Spleen (tissue), 11 donors: ENCODE measurements at regions not wholly inside any gene's neighbourhood (a gene's known extent, or its start where the extent isn't known, plus 50 kb on each side); places are given as distances from the start of the nearest gene placed in this dataset.

Experiments
- DNase-seq: peaks from one replicate; pipeline ENCODE4 v3.0.0-alpha.2; 2020
- H3K27ac ChIP-seq, 8 donors: fragments of 200-600 bp; sonication (generic) in 7 of 8; 1 replicate in 4 of 8; 2 replicates in 4 of 8; pipeline versions ENCODE4 v1.5.0 to v1.8.0; 2016 to 2021; ENCODE audit warnings: inconsistent platforms in 4 of 8, mild to moderate bottlenecking in 4 of 8, moderate library complexity in 1 of 8
- H3K27me3 ChIP-seq, 7 donors: fragments of 200-600 bp; sonication (generic) in 6 of 7; replicated peaks in 1 of 7; 1 replicate in 4 of 7; 2 replicates in 3 of 7; pipeline versions ENCODE4 v1.5.0 to v1.8.0; 2016 to 2021; ENCODE audit warnings: inconsistent platforms in 3 of 7, mild to moderate bottlenecking in 1 of 7
- H3K36me3 ChIP-seq, 6 donors: fragments of 200-600 bp; sonication (generic) in 5 of 6; 1 replicate in 4 of 6; 2 replicates in 2 of 6; pipeline versions ENCODE4 v1.5.0 to v1.8.0; 2016 to 2021; ENCODE audit warnings: inconsistent platforms in 2 of 6
- H3K4me1 ChIP-seq, 6 donors: fragments of 200-600 bp; sonication (generic) in 5 of 6; 1 replicate in 3 of 6; 2 replicates in 3 of 6; pipeline versions ENCODE4 v1.5.0 to v1.8.0; 2016 to 2021; ENCODE audit warnings: inconsistent platforms in 3 of 6
- H3K4me3 ChIP-seq, 8 donors: fragments of 200-600 bp; sonication (generic) in 7 of 8; 1 replicate in 4 of 8; 2 replicates in 4 of 8; pipeline versions ENCODE4 v1.5.0 to v1.8.0; 2016 to 2021; ENCODE audit warnings: inconsistent platforms in 4 of 8, mild to moderate bottlenecking in 4 of 8, moderate library complexity in 2 of 8
- H3K9me3 ChIP-seq, 8 donors: fragments of 200-600 bp; sonication (generic) in 7 of 8; 1 replicate in 4 of 8; 2 replicates in 4 of 8; pipeline versions ENCODE4 v1.5.0 to v1.8.0; 2016 to 2021; ENCODE audit warnings: inconsistent platforms in 4 of 8
- POLR2A ChIP-seq, 3 donors: fragments of 450-650 bp; IDR thresholded peaks; one replicate each; pipeline ENCODE4 v1.5.1; 2017; ENCODE audit warnings: antibody characterized with exemption in 3 of 3, mild to moderate bottlenecking in 1 of 3
- POLR2AphosphoS5 ChIP-seq, 3 donors: sonication (generic); formaldehyde crosslinking; IDR thresholded peaks; one replicate each; pipeline ENCODE4 v1.5.1; 2017; ENCODE audit warnings: antibody characterized with exemption in 3 of 3
- WGBS, 5 donors: extraction: QIAGEN DNeasy Blood & Tissue Kit in 3 of 5; methylation state at CpG; one replicate each; pipeline versions ENCODE4 v1.1.5 to v1.1.7; 2013 to 2018; 5-methylcytosine and 5-hydroxymethylcytosine counted together
- intact Hi-C: fragments of 100-400 bp; cut with DNase I; formaldehyde crosslinking; loops from one replicate; pipeline ENCODE4 v1.15.0; 2023; ENCODE audit warnings: low total_unique reads
- TF ChIP-seq, protein P1 (sequence below), 11 experiments: fragments of 200-600 bp in 7 of 11; fragments of 450-650 bp in 4 of 11; sonication (generic) in 4 of 11; IDR thresholded peaks in 8 of 11; conservative IDR thresholded peaks in 3 of 11; 1 replicate in 7 of 11; 2 replicates in 4 of 11; pipeline versions ENCODE4 v1.4.0 to v1.8.0; 2016 to 2021; ENCODE audit warnings: antibody characterized with exemption in 11 of 11, inconsistent platforms in 4 of 11, mild to moderate bottlenecking in 1 of 11
- donor health status: healthy with polysubstance abuse.
- donor health status: DM: no; HTN: no; CAD: no; lungs with moderate emphysema.
- donor health status: DM: no; HTN: no; CAD: no.
- donor health status: Bipolar disorder and iron deficiency.
- donor health status: healthy.
- donor health status: DM: no; HTN: no; CAD: no.
- donor health status: DM: yes; HTN: yes; CAD: no.

DNA sequence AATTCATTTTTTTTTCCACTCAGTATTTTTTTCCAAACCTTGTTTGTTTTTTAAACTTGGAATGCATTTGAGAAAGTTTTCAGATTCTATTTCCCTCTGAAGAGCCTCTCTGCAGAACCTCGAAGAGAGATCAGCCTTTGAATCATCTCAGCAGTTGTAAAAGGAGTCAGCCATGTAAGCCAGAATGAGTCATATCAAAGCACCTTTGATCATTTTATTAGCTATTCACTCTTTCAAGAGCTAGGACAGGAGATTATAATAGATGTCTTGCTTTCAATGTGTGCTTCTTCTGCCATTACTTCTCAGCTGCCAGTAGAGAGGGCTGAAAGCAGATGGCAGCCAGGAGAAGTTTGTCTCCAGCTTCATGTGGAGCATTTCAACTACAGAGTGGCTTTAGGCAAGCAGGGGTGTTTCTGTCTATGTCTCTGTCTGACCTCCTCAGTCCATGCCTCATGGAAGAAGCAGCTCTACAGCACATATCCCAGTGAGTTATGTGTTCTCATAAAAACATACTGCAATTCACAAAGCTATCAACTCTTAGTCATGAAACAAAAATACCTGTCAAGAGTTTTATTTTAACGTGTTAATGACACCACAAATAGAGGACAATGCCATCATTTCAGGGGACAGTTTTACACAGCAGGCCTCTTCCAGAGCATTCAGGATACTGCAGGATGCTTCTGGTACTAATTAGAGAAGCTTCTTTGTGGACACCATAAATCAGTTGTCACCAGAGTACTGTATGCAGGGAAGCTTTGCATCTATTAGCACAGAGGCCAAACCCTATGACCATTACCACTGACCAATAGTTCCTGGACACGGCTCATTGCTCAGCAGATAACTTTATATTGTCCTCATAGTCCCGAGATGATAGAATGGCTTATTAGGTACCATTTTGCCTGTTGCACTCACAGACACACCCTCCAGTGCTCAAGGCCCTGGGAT lies 94.3 kb downstream of the NHLRC3 start:
- TF ChIP-seq, protein P1, sequence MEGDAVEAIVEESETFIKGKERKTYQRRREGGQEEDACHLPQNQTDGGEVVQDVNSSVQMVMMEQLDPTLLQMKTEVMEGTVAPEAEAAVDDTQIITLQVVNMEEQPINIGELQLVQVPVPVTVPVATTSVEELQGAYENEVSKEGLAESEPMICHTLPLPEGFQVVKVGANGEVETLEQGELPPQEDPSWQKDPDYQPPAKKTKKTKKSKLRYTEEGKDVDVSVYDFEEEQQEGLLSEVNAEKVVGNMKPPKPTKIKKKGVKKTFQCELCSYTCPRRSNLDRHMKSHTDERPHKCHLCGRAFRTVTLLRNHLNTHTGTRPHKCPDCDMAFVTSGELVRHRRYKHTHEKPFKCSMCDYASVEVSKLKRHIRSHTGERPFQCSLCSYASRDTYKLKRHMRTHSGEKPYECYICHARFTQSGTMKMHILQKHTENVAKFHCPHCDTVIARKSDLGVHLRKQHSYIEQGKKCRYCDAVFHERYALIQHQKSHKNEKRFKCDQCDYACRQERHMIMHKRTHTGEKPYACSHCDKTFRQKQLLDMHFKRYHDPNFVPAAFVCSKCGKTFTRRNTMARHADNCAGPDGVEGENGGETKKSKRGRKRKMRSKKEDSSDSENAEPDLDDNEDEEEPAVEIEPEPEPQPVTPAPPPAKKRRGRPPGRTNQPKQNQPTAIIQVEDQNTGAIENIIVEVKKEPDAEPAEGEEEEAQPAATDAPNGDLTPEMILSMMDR (IDR thresholded peaks at IDR 0.05 in 8 of 11, conservative IDR thresholded peaks at IDR 0.05 in 3 of 11) = no peak
- TF ChIP-seq POLR2A (IDR thresholded peaks at IDR 0.05) (no peak), POLR2AphosphoS5 (IDR thresholded peaks at IDR 0.05) (no peak)
- DNase-seq = no peak
- no peaks in the 10 kb centered on the region for H3K27me3 ChIP-seq
- H3K36me3 ChIP-seq = no peaks in the 10 kb centered on the region
- H3K27ac ChIP-seq = no peak overlapping the region
- no peak overlapping the region for H3K4me3 ChIP-seq
- no peaks in the 10 kb centered on the region for H3K4me1 ChIP-seq
- WGBS, 5 donors = 76 to 83% (median 81%) methylated on average over 4 of the region's 4 CpGs
- intact Hi-C loops = no loop called here
- H3K9me3 ChIP-seq = no peaks in the 10 kb centered on the region

DNA sequence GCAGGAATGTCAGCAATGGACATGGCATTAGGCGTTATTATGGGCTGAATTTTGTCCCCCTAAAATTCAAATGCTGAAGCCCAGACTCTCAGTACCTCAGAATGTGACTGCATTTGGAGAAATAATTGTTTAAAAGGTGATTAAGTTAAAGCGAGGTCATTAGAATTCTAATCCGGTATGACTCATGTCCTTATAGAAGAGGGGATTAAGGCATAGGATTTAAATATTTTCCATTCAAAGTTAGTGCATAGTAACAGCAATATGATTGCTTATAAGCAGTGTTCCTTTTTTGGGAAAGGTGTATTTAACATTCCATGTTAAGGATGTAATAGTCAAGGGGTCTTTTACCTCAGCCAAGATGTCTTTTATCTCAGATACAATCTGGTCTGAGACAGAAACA lies 95.5 kb downstream of the NHLRC3 start:
- Histone ChIP-seq H3K27me3 (no peaks in the 10 kb centered on the region), H3K9me3 (no peaks in the 10 kb centered on the region), H3K36me3 (no peaks in the 10 kb centered on the region), H3K4me3 (no peak overlapping the region), H3K27ac (no peak overlapping the region), H3K4me1 (no peaks in the 10 kb centered on the region)
- WGBS, 5 donors = 87 to 93% (median 93%) methylated on average over 3 of the region's 3 CpGs
- TF ChIP-seq, protein P1 (IDR thresholded peaks at IDR 0.05 in 8 of 11, conservative IDR thresholded peaks at IDR 0.05 in 3 of 11) = no peak
- TF ChIP-seq POLR2A (IDR thresholded peaks at IDR 0.05) (no peak), POLR2AphosphoS5 (IDR thresholded peaks at IDR 0.05) (no peak)
- no peak for DNase-seq
- intact Hi-C loops = no loop called here

DNA sequence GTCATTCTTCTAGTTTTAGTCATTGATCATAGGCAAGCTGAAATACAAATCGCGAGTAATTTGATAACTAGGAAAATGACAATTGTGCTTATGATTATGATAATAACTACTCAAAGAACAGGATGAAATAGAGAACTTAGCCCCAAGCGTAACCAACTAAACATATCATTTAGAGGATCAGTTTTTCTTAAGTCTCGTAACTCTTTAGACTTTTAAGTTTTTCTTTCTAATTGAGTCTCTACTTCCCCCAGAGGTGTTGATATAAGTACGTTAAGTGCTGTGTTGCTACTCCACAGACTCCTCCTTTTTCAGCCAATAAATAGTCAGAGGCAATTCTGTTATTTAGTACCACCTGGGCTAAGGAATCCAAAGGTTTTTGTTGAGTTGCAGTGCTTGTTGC lies 96.3 kb downstream of the NHLRC3 start:
- Histone ChIP-seq H3K4me3 (no peak overlapping the region), H3K36me3 (no peaks in the 10 kb centered on the region), H3K27ac (no peak overlapping the region), H3K4me1 (no peaks in the 10 kb centered on the region), H3K9me3 (no peaks in the 10 kb centered on the region), H3K27me3 (no peaks in the 10 kb centered on the region)
- intact Hi-C loops = no loop called here
- DNase-seq = no peak
- 50 to 88% (median 77%) methylated on average over 5 of the region's 5 CpGs for WGBS, 5 donors
- TF ChIP-seq POLR2AphosphoS5 (IDR thresholded peaks at IDR 0.05) = no peak

DNA sequence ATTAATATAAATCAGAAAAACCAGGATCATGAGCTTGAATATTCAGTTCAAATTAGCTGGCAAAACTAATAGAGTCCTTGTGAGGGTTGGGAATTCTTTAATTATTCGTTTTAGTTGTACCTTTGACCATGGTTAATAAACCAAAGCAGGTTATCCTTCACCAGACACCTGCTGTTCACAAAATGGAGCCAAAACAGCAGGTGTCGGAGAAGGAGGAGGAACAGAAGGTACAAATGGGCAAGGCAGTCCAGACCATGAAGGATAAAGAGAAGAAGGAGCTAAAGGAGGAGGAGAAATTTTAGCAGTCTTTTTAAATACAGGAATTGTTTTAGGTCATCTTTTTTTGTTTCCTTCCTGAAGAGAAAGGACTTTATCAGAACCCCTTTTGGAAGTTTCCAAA lies 106.1 kb downstream of the NHLRC3 start:
- WGBS, 5 donors = 60 to 68% (median 62%) methylated on average over 2 of the region's 2 CpGs
- intact Hi-C loops = loop anchor here (5.0 kb wide), 1 partner anchor 473 kb away; no protein-coding TSS in a partner anchor

More for the DNA sequence above, 106.1 kb downstream of the NHLRC3 start:
- no peaks in the 10 kb centered on the region for H3K27me3 ChIP-seq
- no peak for DNase-seq
- H3K4me1 ChIP-seq = peaks cover 0 to 4% (median 0%) of the 10 kb centered on the region in 6 donors
- TF ChIP-seq POLR2A (IDR thresholded peaks at IDR 0.05) = no peak
- TF ChIP-seq POLR2AphosphoS5 (IDR thresholded peaks at IDR 0.05) = no peak
- TF ChIP-seq, protein P1 (IDR thresholded peaks at IDR 0.05 in 8 of 11, conservative IDR thresholded peaks at IDR 0.05 in 3 of 11) = no peak
- no peak overlapping the region for H3K27ac ChIP-seq
- H3K36me3 ChIP-seq = no peaks in the 10 kb centered on the region
- H3K9me3 ChIP-seq = no peaks in the 10 kb centered on the region
- no peak overlapping the region for H3K4me3 ChIP-seq
